GM19328 (cell line): ENCODE measurements at regions not wholly inside any gene's neighbourhood (a gene's known extent, or its start where the extent isn't known, plus 50 kb on each side); places are given as distances from the start of the nearest gene placed in this dataset.
"Not testable (repeated sequence)": the region's sequence is repeated elsewhere in the genome, so short reads cannot be mapped to it uniquely, and the experiment has no call there.

Source experiments
- ATAC-seq: cut with Tn5 transposase; IDR thresholded peaks from one replicate; pipeline ENCODE4 v1.9.1; 2021; ENCODE audit warnings: mild to moderate bottlenecking, moderate library complexity; ENCODE audit not compliant: unreplicated experiment

DNA sequence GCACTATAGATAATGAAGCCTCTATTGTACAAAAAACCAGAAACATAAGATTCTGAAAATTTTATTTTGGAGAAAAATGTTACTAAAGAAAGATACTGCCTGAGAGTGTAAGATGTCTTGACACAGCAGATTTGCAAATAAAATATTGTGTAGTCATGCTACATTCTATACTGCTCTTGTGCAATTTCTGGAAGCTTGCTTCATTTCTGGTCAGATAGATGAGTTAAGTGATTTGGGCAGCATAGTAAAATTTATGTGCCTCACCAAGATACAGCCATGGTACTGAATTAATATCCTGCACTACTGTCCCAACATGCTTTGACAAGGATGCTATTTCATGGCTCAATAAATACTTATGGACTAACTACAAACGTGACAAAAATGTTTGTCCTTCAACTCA is 55.1 kb upstream of the STARD13 start:
- no peak for ATAC-seq

DNA sequence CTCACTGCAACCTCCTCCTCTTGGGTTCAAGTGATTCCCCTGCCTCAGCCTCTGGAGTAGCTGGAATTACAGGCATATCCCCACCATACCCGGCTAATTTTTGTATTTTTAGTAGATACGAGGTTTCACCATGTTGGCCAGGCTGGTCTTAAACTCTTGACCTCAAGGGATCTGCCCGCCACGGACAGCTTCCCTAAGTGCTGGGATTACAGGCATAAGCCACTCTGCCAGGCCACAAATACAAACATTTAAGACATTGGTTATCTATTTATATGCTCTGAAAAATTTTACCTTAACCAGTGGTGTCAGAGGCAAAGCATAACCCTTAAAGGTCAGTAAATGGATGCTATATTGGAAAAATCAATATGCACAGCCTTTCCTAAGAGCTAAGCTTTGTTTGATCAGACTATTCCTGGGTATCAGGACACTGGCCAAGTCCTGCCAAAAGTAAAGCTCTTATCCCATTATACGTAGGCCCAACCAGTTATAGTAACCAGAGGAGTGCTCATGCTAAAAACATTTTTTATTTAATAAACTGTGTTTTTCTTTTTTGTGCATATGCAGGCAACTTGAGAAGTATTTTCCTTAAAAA is 56.4 kb upstream of the STARD13 start:
- no peak for ATAC-seq

DNA sequence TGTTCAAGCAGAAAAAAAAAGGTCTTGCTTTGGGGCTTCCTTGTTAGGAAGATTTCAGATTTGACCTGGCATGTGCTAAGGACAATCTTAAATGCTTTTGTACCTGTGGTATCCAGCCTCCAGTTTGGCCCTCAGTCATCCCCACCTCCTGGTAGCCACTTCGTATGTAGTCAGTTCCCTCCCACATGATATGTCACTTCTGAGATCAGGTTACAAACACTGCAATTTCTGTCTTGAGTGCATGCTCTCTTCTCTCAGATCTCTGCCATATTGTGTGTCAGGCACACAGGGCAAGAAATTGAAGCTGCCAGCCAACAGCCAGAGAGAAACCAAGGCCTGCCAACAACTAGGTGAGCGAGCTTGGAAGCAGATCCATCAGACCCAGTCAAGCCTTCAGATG is 60.3 kb upstream of the STARD13 start:
- no peak for ATAC-seq

DNA sequence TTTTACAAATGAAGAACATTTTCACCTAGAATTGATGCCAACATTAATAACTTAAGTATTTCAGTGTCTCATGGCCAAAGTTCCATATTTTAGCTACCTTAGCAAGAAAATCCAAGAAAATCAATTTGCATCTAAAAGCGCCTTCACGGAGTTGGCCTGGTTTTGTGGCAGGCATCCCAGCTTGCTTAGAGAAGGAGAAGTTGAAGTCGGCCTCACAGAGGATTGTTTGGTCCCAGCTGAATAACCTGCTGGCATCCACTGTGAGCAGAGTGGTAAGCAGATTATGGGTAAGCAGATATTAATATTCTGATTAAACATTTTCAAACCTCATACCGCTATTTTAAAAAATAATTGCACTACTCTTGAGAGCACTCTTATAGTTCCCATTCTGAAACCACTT is 62.3 kb upstream of the STARD13 start:
- ATAC-seq, result no peak

DNA sequence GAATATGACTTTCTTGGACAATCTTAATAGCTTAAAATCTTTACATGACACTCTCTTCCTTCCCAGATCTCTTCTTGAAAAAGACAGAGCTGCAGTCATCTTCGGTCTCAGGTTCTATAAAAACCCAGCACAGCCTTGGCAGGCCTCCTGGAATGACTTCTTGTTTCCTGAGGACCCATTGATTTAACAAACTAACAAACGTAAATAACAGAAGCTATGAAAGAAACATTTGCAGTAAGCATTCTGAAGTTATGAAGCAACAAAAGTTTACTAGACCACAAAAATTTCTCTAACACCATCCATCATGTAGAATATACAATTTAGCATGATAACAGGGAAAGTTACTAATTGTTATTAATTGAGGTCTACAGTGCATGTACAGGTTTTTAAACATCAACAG is 62.8 kb upstream of the STARD13 start:
- ATAC-seq, result no peak

DNA sequence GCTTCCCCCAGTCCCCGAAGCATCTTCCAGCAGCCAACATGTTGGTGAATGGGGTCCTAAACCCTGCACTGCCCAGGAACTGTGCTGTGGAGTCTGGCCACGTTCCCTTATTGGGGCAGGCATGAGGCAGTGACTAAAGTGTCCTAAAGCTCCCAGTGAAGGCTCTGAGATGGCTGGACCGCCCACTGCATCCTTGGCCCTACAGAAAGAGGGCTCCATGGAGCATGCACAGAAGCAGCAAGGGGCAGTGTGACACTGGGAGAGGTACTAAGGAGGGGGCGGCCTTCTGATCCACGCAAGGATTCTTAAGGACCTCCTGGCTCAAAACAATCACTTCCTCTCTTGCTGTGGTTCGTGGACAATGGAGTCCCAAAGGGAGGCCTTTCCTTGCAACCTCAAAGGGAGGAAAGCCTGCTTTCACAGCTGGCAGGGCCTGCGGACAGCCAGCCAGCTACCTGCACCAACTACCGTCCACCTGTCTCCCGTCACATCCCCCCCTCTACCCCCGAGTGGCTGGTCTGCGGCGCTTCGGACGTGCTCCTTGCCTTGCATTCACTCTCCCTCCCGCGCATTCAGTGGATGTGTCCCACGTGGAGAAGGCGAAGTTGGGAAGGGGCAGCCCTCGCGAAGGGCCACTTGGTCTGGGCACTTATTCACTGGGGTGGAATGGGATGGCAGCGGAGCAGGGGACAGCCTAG is 63.9 kb upstream of the STARD13 start:
- ATAC-seq, result no peak

DNA sequence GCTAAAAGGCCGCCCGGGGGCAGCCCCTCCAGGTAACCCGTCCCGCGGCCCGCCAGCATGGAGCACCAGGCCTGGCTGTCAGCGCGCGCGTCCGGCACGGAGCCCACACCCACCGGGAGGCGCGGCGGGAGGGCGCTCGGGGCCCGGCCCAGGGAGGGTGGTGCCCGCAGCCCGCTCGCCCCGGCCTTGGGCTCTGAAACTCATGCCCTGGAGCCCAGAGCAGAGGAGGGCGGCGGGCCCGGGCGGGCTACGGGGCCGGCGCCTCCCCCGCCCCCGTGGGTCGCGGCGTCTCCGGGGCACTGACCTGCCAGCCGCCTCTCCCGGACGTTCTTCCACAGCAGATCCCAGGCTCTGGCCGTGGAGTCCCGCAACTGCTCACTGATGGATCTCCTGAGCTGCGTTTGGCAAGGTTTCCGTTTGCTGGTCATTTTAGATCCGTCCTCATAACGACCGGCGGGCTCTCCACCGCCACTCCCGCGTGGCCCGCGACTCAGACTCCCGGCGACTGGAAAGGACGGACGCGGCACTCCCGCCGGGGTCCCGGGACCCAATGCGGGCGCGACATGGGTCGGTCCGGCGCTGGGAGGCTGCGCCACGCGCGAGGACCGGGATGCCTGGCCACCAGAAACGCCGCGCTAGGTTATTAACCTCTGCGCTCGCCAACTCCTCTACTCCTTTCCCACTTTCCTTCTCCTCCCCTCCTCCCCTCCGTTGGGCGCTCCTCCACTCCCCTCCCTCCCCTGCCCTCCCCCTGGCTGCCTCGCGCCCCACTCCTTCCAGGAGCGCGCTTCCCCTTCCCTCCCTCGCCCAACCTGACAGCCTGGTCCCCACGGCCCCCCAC is 64.7 kb upstream of the STARD13 start:
- ATAC-seq, result no peak

DNA sequence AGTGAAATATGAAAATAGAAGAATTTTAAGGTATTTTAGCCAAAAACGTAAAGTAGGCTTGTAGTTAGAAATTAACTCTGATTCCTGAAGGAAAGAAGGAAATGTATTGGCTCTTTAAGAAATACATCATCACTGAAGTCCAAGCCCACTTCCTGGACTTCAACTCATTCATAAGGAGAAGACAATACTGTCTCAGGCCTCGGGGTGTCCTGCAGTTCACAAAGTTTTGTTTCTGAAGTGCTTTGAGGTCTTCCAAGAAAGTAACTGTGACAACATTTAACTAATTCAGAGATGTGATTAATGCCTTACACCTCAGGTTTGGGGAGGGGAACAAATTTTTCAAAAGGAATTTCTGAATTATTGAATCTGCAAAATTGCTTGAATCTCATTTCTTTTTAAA is 65.8 kb upstream of the STARD13 start:
- no peak for ATAC-seq

DNA sequence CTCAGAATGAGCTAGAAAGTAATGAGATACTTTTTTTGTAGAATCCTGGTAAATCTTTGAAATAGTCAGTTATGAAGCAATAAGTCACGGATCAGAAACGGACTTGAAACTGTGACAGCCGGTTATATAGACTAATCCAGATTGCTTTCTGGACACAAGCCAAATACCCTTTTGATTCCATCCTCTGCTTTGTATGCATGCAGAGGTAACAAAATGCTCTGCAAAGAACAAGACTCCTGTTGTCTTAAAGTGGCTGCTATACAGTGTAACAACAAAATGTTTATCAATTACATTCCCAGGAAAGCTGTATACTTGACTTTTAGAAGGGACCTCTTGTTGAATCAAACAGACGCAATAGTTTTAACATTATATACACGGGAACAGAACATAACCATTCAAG is 66.5 kb upstream of the STARD13 start:
- ATAC-seq, result no peak

DNA sequence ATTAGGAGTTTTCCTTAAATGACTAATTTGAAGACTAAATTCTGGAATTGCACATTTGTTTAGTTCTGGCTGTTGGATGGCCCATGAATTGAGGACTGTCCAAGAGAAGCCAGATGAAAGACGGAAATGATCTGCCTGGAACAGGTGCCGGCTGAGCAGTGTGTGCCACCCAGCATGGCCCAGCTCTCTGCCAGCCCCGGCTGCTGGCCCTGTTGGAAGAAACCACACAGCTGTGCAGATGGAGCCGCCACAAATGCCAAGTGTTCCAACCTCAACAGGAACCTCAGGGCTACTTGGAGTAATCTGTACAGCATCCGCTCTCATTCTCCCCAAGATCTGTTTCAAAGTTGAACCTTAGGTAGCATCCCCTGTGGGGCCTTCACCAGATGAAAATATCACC is 67.0 kb upstream of the STARD13 start:
- no peak for ATAC-seq

DNA sequence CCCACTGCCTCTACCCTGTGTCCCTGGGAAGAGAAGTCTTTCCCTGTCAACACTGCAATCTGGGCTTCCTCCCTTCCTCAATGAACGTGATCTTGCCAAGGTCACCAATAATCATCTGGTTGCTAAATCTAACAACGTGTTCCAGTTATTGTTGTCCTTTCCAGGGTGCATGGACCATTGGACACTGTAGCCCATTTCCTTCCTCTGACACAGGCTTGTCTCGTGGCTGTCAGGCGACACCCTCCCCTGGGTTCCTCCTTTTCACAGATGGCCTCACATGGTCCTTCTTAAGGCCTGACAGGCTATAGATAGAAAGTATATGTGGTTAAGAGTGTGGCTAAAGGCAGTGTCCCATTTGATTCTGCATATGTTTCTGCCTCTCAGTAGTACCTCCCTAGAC is 67.7 kb upstream of the STARD13 start:
- ATAC-seq, result peak; percentile 78

DNA sequence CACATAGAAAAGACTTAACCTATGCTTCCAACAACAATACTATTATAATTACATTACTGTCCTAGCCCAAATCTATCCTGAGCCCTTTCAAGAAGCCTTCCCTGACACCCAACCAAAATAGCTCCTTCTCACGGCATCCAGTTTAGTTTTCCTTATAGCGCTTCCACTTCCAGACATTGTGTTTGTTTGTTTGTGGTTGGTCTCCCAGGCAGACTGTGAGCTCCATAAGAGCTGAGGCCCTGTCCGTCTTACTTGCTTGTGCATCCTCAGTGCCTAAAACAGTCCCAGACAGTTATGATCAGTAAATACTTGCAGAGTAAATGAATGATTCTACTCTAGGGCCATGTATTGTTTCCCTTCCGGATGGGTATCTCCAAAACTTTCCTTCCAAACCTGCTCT is 68.1 kb upstream of the STARD13 start:
- ATAC-seq, result no peak

DNA sequence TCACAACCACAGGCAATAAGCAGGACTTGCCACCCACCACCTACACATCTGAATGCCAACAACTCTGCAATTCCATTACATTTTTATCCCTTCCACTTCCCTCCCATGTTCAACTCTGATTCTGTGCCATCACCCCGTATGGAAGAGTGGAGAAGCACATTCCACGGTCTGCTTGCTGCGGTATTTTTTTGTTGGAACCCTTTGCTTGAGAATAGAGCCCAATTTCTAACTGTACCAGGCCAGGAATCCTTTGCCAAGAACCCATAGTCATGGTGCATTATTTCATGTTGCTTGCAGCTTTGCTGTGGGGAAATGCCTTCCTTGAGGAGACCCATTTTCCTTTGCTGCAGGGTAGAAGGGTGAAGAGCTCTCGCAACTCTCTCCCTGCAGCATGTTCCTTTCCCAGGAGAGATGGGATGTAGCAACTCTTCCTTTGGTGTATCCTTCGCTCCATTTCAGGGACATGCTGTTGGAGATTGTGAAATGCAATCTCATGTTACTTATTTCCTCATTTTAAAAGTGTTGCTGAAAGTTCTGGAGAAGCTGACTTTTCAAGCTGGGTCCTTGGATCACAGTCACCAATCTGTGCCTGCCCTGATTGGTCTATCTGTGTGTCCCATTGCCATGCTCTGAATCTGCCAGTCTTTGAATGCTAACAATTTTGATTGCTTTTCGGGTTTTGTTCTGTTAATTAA is 69.8 kb upstream of the STARD13 start:
- ATAC-seq, result no peak

DNA sequence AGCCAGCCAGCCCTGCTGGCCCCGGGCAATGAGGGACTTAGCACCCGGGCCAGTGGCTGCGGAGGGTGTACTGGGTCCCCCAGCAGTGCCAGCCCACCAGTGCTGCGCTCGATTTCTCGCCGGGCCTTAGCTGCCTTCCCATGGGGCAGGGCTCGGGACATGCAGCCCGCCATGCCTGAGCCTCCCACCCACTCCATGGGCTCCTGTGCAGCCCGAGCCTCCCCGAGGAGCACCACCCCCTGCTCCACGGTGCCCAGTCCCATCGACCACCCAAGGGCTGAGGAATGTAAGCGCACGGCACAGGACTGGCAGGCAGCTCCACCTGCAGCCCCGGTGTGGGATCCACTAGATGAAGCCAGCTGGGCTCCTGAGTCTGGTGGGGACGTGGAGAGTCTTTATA is 72.5 kb upstream of the STARD13 start:
- ATAC-seq, result not testable (repeated sequence)

DNA sequence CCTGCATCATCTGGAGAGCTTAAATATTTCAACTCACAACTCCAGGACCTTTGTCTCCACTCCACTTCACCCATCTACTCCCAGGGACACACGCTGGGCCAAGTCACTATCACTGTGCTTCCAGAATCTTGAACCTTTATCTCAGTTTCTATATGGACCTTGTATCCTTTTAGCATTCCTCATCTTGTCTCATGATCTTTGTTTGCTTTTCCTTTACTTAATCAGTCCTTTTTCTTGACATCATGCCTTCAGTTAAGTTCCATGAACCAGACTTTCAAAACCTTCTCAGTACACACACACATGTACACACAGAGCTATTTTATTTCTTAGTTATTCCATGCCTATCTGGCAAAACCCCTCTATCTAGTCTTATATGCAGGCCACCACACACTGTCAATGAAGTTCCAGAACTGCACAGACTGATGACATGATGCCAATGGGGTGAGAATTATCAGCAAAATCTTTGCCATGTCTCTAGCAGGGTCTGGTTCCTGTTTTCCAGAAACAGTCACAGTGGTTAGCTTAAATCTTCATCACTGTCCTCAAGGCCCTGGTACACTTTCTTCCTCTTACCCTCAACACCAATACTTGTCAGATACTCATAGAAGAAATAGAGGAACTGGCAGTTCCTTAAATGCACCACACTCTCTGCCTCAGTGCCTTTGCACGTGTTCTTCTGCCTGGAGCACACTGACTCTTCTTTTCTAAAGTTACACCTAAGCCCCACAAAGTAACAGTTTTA is 77.6 kb upstream of the STARD13 start:
- ATAC-seq, result no peak

DNA sequence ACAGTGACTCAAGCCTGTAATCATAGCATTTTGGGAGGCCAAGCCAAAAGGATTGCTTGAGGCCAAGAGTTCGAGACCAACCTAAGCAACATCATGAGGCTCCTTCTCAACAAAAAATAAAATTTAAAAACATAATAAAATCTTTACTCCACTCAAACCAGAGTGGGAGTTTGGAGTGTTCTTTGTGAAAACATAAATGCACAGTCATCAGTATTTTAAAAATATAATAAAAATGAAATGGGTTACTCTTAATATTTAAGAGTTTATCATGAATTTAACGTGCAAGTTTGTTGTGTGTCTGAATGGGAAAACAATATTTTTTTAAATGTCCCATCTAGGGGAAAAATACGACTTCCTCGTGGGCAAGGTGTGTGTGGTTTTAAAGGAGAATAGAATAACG is 78.6 kb upstream of the STARD13 start:
- ATAC-seq, result no peak

DNA sequence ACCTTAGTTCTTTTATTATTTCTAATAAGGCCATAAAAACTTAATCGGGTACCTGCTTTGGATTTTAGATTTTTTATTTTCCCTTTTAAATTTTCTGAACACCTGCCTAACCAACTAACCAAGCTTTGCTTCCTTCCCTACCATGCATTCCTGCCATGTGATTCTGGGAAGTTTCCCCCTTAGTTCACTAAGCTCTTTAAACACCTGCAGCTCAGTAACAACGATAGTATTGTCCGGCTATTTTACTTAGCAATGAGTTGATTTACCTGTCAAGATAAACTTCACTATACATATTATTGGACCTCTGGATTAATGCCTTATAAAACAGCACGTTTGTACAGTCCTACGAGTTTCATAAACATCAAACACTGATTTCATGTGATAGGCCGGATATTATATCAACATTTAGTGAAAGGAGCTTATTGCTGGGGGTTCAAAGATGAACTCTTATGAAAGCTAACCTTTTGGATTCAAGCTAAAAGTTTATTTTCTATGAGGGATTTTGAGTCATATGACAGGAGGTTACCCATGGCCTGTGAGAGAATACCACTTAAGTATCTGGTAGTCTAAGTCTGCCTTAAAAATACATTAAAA is 81.0 kb upstream of the STARD13 start:
- ATAC-seq, result no peak

DNA sequence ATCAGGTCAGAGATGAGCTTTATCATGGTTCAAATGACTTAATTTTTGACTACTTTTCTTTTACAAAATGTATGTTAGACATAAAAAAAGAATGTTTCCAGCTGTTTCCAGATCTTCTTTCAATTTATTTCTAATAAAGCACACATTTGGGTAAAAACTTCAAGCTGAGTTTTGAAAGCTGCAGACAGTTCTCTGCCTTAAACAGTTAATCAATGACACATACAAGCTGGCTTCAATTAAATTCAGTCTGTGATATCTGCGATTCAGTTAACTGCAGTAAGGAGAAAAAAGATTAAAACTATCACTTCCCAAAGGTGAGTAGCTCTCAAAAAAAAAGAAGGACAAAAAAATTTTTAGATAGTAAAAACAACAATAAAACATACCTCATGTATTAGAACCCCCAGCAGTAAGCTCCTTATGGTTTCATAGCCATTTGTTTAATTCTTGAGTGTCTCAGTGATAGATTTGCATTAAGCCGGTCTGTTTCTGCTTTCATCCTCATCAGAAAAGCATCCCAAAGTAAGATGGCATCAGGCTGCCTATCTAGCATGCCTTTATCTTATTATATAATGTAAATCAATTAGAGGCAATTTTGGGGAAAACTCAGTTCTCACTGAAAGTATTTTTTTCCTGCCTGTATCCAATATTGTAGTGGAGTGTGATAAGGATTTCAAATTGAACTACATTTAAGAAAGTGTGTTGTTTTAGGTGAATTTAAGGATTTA is 81.8 kb upstream of the STARD13 start:
- no peak for ATAC-seq

DNA sequence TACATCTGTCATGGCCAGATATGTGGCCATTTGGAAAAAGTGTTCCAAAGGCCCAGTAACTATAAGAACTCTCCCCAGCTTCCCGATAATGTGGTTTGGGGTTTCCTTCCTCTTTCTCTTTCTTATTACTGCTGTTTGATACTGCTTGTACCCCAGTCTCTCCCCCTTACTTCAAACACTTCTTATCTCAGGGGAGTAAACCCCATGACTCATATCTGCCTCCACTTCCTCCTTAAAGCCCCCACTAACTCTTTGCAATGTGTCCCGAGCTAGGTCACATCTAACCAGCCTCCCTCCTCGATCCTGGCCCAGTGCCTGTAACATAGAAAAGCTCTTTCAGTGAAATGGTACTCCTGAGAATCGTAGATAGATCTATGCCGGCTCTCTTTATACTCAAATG is 82.4 kb upstream of the STARD13 start:
- peak; percentile 67 for ATAC-seq

DNA sequence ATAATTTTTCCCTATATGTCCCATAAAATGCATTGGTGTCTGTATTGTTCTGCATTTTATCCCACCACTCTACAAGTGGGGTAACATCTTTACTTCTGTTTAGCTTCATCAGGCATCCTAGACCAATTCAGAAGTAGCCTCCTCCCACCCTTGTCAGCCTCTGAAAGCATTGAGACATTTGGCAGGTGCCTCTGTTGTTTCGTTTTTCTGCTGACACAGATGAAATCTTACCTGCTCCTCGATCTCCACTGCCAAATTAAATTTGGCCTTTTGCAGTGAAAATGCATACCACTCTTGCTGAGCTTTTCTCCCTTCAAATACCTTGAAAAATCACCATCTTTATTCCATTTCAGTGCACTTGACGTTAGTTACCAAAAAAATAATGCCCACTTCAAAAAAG is 83.5 kb upstream of the STARD13 start:
- no peak for ATAC-seq
